ENCODE measurements at regions not wholly inside any gene's neighbourhood (a gene's known extent, or its start where the extent isn't known, plus 50 kb on each side); places are given as distances from the start of the nearest gene placed in this dataset.
"Not testable (repeated sequence)": the region's sequence is repeated elsewhere in the genome, so short reads cannot be mapped to it uniquely, and the experiment has no call there.

- Histone ChIP-seq H3K36me3 (ENCODE audit: control insufficient read depth in 2 of 3, insufficient read depth in 3 of 3, low read length in 3 of 3) (no peaks in the 10 kb centered on the region), H3K27me3 (ENCODE audit: control insufficient read depth, insufficient read depth, low read length) (no peaks in the 10 kb centered on the region), H3K9ac (ENCODE audit: low read length in 3 of 3) (no peak overlapping the region), H3K9me3 (ENCODE audit: control insufficient read depth in 2 of 3, insufficient read depth in 1 of 3, low read length in 3 of 3) (peaks cover 0 to 2% (median 0%) of the 10 kb centered on the region in 3 donors), H3K4me3 (ENCODE audit: low read length in 3 of 3) (no peak overlapping the region), H3K27ac (ENCODE audit: low read depth in 2 of 2, low read length in 2 of 2) (no peak overlapping the region), H3K4me1 (ENCODE audit: control insufficient read depth in 2 of 3, insufficient read depth in 2 of 3, low read depth in 1 of 3, low read length in 3 of 3) (no peaks in the 10 kb centered on the region)
- DNase-seq (no peak), FAIRE-seq (no peak)
- intact Hi-C loops (cut with DNase I) = no loop called here
- TF ChIP-seq, protein P1, sequence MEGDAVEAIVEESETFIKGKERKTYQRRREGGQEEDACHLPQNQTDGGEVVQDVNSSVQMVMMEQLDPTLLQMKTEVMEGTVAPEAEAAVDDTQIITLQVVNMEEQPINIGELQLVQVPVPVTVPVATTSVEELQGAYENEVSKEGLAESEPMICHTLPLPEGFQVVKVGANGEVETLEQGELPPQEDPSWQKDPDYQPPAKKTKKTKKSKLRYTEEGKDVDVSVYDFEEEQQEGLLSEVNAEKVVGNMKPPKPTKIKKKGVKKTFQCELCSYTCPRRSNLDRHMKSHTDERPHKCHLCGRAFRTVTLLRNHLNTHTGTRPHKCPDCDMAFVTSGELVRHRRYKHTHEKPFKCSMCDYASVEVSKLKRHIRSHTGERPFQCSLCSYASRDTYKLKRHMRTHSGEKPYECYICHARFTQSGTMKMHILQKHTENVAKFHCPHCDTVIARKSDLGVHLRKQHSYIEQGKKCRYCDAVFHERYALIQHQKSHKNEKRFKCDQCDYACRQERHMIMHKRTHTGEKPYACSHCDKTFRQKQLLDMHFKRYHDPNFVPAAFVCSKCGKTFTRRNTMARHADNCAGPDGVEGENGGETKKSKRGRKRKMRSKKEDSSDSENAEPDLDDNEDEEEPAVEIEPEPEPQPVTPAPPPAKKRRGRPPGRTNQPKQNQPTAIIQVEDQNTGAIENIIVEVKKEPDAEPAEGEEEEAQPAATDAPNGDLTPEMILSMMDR (IDR thresholded peaks at IDR 0.05; ENCODE audit: borderline replicate concordance, extremely low read depth, insufficient read depth) = no peak
Measured at GRCh38 chr2:122563781-122564180, 808.3 kb downstream of the TSN start.

GRCh38 chr2:122564843-122565242 is 809.4 kb downstream of the TSN start:
- no peak for FAIRE-seq

DNA sequence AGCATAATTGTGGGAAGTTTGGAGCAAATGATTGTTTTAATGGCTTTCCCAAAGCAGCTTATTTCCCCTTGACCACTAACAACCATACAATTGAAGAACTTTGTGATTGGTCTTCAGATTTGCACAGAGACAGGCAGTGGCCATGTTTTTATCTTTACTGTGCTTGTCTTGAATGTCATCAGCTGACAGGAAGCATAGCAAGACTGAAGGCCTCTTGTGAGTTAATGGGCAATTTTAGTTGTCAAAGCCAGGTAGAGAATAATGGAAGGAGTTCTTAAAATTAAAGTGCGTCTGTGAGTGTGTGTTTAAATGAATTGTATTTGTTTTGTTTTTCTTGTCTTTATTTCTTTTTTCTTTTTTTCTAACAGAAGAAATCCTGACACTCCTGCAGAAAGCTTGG is 809.9 kb downstream of the TSN start:
- Histone ChIP-seq H3K27me3 (ENCODE audit: control insufficient read depth, insufficient read depth, low read length) (no peaks in the 10 kb centered on the region), H3K9me3 (ENCODE audit: control insufficient read depth in 2 of 3, insufficient read depth in 1 of 3, low read length in 3 of 3) (peaks cover 0 to 2% (median 0%) of the 10 kb centered on the region in 3 donors), H3K27ac (ENCODE audit: low read depth in 2 of 2, low read length in 2 of 2) (no peak overlapping the region), H3K9ac (ENCODE audit: low read length in 3 of 3) (no peak overlapping the region), H3K4me3 (ENCODE audit: low read length in 3 of 3) (no peak overlapping the region), H3K4me1 (ENCODE audit: control insufficient read depth in 2 of 3, insufficient read depth in 2 of 3, low read depth in 1 of 3, low read length in 3 of 3) (no peaks in the 10 kb centered on the region), H3K36me3 (ENCODE audit: control insufficient read depth in 2 of 3, insufficient read depth in 3 of 3, low read length in 3 of 3) (no peaks in the 10 kb centered on the region)
- TF ChIP-seq, protein P1 (IDR thresholded peaks at IDR 0.05; ENCODE audit: borderline replicate concordance, extremely low read depth, insufficient read depth) = no peak
- FAIRE-seq (no peak), DNase-seq (no peak)
- intact Hi-C loops (cut with DNase I) = no loop called here

More at GRCh38 chr2:122564843-122565242, 809.4 kb downstream of the TSN start:
- TF ChIP-seq, protein P1 (IDR thresholded peaks at IDR 0.05; ENCODE audit: borderline replicate concordance, extremely low read depth, insufficient read depth) = no peak
- H3K27me3 ChIP-seq (ENCODE audit: control insufficient read depth, insufficient read depth, low read length) = no peaks in the 10 kb centered on the region
- H3K27ac ChIP-seq (ENCODE audit: low read depth in 2 of 2, low read length in 2 of 2) = no peak overlapping the region
- H3K4me3 ChIP-seq (ENCODE audit: low read length in 3 of 3) = no peak overlapping the region
- intact Hi-C loops (cut with DNase I) = no loop called here
- no peaks in the 10 kb centered on the region for H3K4me1 ChIP-seq (ENCODE audit: control insufficient read depth in 2 of 3, insufficient read depth in 2 of 3, low read depth in 1 of 3, low read length in 3 of 3)
- H3K9ac ChIP-seq (ENCODE audit: low read length in 3 of 3) = no peak overlapping the region
- no peaks in the 10 kb centered on the region for H3K36me3 ChIP-seq (ENCODE audit: control insufficient read depth in 2 of 3, insufficient read depth in 3 of 3, low read length in 3 of 3)
- peaks cover 0 to 2% (median 0%) of the 10 kb centered on the region in 3 donors for H3K9me3 ChIP-seq (ENCODE audit: control insufficient read depth in 2 of 3, insufficient read depth in 1 of 3, low read length in 3 of 3)
- no peak for DNase-seq

DNA sequence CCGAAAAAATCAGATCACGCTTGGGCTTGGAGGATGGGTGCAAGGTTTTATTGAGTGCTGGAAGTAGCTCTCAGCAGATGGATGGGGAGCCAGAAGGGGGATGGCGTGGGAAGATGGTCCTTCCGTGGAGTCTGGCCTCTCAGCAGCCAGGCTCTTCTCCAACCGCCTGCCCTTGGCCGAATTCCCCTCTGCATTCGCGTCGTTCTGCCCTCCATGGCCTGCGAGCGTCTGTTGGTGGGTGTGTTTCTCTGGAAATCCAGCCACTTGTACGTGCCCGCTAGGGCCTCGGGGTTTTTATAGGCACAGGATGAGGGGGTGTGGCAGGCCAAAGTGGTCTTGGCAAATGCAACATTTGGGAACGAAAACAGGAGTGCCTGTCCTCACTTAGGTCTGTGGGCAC is 815.2 kb downstream of the TSN start:
- no peaks in the 10 kb centered on the region for H3K27me3 ChIP-seq (ENCODE audit: control insufficient read depth, insufficient read depth, low read length)
- no peak for FAIRE-seq
- intact Hi-C loops (cut with DNase I) = no loop called here
- no peaks in the 10 kb centered on the region for H3K36me3 ChIP-seq (ENCODE audit: control insufficient read depth in 2 of 3, insufficient read depth in 3 of 3, low read length in 3 of 3)
- no peak overlapping the region for H3K9ac ChIP-seq (ENCODE audit: low read length in 3 of 3)
- H3K4me1 ChIP-seq (ENCODE audit: control insufficient read depth in 2 of 3, insufficient read depth in 2 of 3, low read depth in 1 of 3, low read length in 3 of 3) = no peaks in the 10 kb centered on the region
- H3K9me3 ChIP-seq (ENCODE audit: control insufficient read depth in 2 of 3, insufficient read depth in 1 of 3, low read length in 3 of 3) = peaks cover 0 to 2% (median 0%) of the 10 kb centered on the region in 3 donors
- no peak overlapping the region for H3K4me3 ChIP-seq (ENCODE audit: low read length in 3 of 3)
- DNase-seq = peak in 1 of 5 donors; percentile 46
- TF ChIP-seq, protein P1 (IDR thresholded peaks at IDR 0.05; ENCODE audit: borderline replicate concordance, extremely low read depth, insufficient read depth) = no peak
- no peak overlapping the region for H3K27ac ChIP-seq (ENCODE audit: low read depth in 2 of 2, low read length in 2 of 2)

DNA sequence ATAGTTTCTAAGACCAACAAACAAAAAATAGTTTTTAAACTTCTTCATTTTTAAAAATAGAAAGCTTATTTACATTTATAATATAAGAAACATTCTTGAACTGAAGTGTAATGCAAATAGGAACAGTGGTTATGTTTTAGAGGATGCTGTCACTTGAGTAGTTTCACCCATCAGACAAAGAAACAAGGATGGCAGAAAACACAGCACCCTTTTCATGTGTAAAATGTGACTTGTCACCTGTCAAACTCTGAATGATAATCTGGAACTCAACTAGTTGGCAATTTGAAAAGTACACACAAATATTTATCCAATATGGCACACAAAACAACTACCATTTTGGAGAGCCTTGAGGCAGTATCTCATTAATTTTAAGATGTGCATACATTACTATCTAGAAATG is 816.0 kb downstream of the TSN start:
- DNase-seq; H3K9me3 ChIP-seq (ENCODE audit: control insufficient read depth in 2 of 3, insufficient read depth in 1 of 3, low read length in 3 of 3); H3K27me3 ChIP-seq (ENCODE audit: control insufficient read depth, insufficient read depth, low read length); H3K4me3 ChIP-seq (ENCODE audit: low read length in 3 of 3); H3K9ac ChIP-seq (ENCODE audit: low read length in 3 of 3); H3K4me1 ChIP-seq (ENCODE audit: control insufficient read depth in 2 of 3, insufficient read depth in 2 of 3, low read depth in 1 of 3, low read length in 3 of 3); FAIRE-seq; H3K27ac ChIP-seq (ENCODE audit: low read depth in 2 of 2, low read length in 2 of 2); H3K36me3 ChIP-seq (ENCODE audit: control insufficient read depth in 2 of 3, insufficient read depth in 3 of 3, low read length in 3 of 3); intact Hi-C loops (cut with DNase I): not testable (repeated sequence)
